Spleen (tissue), 11 donors: ENCODE measurements at regions not wholly inside any gene's neighbourhood (a gene's known extent, or its start where the extent isn't known, plus 50 kb on each side); places are given as distances from the start of the nearest gene placed in this dataset.

Experiments used
- DNase-seq: peaks from one replicate; pipeline ENCODE4 v3.0.0-alpha.2; 2020
- H3K27ac ChIP-seq, 8 donors: fragments of 200-600 bp; sonication (generic) in 7 of 8; 1 replicate in 4 of 8; 2 replicates in 4 of 8; pipeline versions ENCODE4 v1.5.0 to v1.8.0; 2016 to 2021; ENCODE audit warnings: inconsistent platforms in 4 of 8, mild to moderate bottlenecking in 4 of 8, moderate library complexity in 1 of 8
- H3K27me3 ChIP-seq, 7 donors: fragments of 200-600 bp; sonication (generic) in 6 of 7; replicated peaks in 1 of 7; 1 replicate in 4 of 7; 2 replicates in 3 of 7; pipeline versions ENCODE4 v1.5.0 to v1.8.0; 2016 to 2021; ENCODE audit warnings: inconsistent platforms in 3 of 7, mild to moderate bottlenecking in 1 of 7
- H3K36me3 ChIP-seq, 6 donors: fragments of 200-600 bp; sonication (generic) in 5 of 6; 1 replicate in 4 of 6; 2 replicates in 2 of 6; pipeline versions ENCODE4 v1.5.0 to v1.8.0; 2016 to 2021; ENCODE audit warnings: inconsistent platforms in 2 of 6
- H3K4me1 ChIP-seq, 6 donors: fragments of 200-600 bp; sonication (generic) in 5 of 6; 1 replicate in 3 of 6; 2 replicates in 3 of 6; pipeline versions ENCODE4 v1.5.0 to v1.8.0; 2016 to 2021; ENCODE audit warnings: inconsistent platforms in 3 of 6
- H3K4me3 ChIP-seq, 8 donors: fragments of 200-600 bp; sonication (generic) in 7 of 8; 1 replicate in 4 of 8; 2 replicates in 4 of 8; pipeline versions ENCODE4 v1.5.0 to v1.8.0; 2016 to 2021; ENCODE audit warnings: inconsistent platforms in 4 of 8, mild to moderate bottlenecking in 4 of 8, moderate library complexity in 2 of 8
- H3K9me3 ChIP-seq, 8 donors: fragments of 200-600 bp; sonication (generic) in 7 of 8; 1 replicate in 4 of 8; 2 replicates in 4 of 8; pipeline versions ENCODE4 v1.5.0 to v1.8.0; 2016 to 2021; ENCODE audit warnings: inconsistent platforms in 4 of 8
- POLR2A ChIP-seq, 3 donors: fragments of 450-650 bp; IDR thresholded peaks; one replicate each; pipeline ENCODE4 v1.5.1; 2017; ENCODE audit warnings: antibody characterized with exemption in 3 of 3, mild to moderate bottlenecking in 1 of 3
- POLR2AphosphoS5 ChIP-seq, 3 donors: sonication (generic); formaldehyde crosslinking; IDR thresholded peaks; one replicate each; pipeline ENCODE4 v1.5.1; 2017; ENCODE audit warnings: antibody characterized with exemption in 3 of 3
- WGBS, 5 donors: extraction: QIAGEN DNeasy Blood & Tissue Kit in 3 of 5; methylation state at CpG; one replicate each; pipeline versions ENCODE4 v1.1.5 to v1.1.7; 2013 to 2018; 5-methylcytosine and 5-hydroxymethylcytosine counted together
- intact Hi-C: fragments of 100-400 bp; cut with DNase I; formaldehyde crosslinking; loops from one replicate; pipeline ENCODE4 v1.15.0; 2023; ENCODE audit warnings: low total_unique reads
- TF ChIP-seq, protein P1 (sequence below), 11 experiments: fragments of 200-600 bp in 7 of 11; fragments of 450-650 bp in 4 of 11; sonication (generic) in 4 of 11; IDR thresholded peaks in 8 of 11; conservative IDR thresholded peaks in 3 of 11; 1 replicate in 7 of 11; 2 replicates in 4 of 11; pipeline versions ENCODE4 v1.4.0 to v1.8.0; 2016 to 2021; ENCODE audit warnings: antibody characterized with exemption in 11 of 11, inconsistent platforms in 4 of 11, mild to moderate bottlenecking in 1 of 11
- donor health status: healthy with polysubstance abuse.
- donor health status: DM: no; HTN: no; CAD: no; lungs with moderate emphysema.
- donor health status: DM: no; HTN: no; CAD: no.
- donor health status: Bipolar disorder and iron deficiency.
- donor health status: healthy.
- donor health status: DM: no; HTN: no; CAD: no.
- donor health status: DM: yes; HTN: yes; CAD: no.

DNA sequence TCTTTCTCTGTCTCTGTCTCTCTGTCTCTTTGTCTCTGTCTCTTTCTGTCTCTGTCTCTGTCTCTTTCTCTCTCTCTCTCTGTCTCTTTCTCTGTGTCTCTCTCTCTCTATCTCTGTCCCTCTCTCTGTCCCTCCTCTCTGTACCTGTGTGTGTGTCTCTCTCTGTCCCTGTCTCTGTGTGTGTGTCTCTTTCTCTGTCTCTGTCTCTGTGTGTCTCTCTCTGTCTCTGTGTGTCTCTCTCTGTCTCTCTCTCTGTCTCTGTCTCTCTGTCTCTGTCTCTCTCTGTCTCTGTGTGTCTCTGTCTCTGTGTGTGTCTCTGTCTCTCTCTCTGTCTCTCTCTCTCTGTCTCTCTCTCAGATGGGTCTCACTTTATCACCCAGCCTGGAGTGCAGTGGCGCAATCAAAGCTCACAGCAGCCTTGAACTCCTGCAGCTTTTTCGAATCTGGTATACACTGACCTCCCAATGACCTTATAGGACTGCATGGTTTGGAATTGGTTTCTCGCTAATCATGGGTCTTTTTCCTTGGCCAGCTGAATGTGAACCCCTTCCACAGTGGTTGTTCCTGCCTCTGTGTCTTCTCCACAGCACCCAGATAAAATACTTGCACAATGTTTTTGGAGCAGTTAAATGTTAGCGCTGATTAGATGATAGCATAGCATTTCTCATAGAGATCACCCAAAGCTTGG, 102.6 kb upstream of the KLHL25 start:
- TF ChIP-seq POLR2A (IDR thresholded peaks at IDR 0.05) (no peak), POLR2AphosphoS5 (IDR thresholded peaks at IDR 0.05) (no peak)
- TF ChIP-seq, protein P1, sequence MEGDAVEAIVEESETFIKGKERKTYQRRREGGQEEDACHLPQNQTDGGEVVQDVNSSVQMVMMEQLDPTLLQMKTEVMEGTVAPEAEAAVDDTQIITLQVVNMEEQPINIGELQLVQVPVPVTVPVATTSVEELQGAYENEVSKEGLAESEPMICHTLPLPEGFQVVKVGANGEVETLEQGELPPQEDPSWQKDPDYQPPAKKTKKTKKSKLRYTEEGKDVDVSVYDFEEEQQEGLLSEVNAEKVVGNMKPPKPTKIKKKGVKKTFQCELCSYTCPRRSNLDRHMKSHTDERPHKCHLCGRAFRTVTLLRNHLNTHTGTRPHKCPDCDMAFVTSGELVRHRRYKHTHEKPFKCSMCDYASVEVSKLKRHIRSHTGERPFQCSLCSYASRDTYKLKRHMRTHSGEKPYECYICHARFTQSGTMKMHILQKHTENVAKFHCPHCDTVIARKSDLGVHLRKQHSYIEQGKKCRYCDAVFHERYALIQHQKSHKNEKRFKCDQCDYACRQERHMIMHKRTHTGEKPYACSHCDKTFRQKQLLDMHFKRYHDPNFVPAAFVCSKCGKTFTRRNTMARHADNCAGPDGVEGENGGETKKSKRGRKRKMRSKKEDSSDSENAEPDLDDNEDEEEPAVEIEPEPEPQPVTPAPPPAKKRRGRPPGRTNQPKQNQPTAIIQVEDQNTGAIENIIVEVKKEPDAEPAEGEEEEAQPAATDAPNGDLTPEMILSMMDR (IDR thresholded peaks at IDR 0.05 in 8 of 11, conservative IDR thresholded peaks at IDR 0.05 in 3 of 11) = no peak
- Histone ChIP-seq H3K27ac (no peak overlapping the region), H3K9me3 (no peaks in the 10 kb centered on the region), H3K4me1 (no peaks in the 10 kb centered on the region), H3K27me3 (peaks cover 0 to 70% (median 3%) of the 10 kb centered on the region in 7 donors), H3K4me3 (no peak overlapping the region), H3K36me3 (no peaks in the 10 kb centered on the region)
- DNase-seq = no peak
- 48 to 67% (median 55%) methylated on average over 4 of the region's 4 CpGs for WGBS, 5 donors
- intact Hi-C loops = no loop called here

DNA sequence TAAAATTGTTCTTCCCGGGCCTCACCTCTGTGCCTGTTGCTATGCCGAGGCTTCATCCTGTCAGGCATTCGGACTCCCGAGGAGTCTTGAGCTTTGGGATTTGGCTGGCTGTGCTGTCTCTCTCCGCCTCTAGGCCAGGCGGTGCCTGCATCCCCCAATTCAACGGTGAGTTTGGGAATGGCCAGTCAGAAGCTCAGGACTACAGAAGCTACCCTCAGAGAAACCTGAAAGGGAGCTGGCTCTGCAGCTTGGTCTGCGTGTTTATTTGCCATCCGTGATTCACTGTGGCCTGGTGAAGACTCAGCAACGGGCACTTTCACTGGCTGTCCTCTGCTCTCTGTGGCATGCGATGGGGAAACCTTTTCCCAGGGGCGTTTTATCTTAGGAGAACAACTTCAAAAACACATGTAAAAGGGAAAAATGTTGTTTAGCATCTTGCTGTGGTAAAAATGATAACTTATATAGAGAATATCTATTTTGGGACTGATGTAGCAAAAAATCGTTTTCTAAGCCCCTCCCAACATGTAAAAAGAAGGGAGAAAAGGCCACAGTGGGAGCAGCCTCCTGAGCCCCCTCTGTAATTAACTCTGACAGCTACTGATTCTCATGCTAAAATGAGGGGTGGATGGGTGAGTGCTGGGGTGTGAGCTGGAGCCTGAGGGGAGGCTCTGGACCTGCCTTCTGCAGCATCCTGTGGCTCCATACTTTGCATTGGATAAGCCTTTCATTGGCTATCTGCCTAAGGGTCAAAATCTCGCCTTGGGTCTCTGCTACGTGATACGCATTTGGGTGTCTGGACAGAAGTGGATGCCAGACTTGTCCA, 103.4 kb upstream of the KLHL25 start:
- H3K36me3 ChIP-seq = no peaks in the 10 kb centered on the region
- no peak for DNase-seq
- WGBS, 5 donors = 33 to 49% (median 36%) methylated on average over 12 to 16 of the region's 16 CpGs
- no peaks in the 10 kb centered on the region for H3K4me1 ChIP-seq
- H3K27me3 ChIP-seq = peaks cover 0 to 75% (median 3%) of the 10 kb centered on the region in 7 donors
- H3K9me3 ChIP-seq = no peaks in the 10 kb centered on the region
- TF ChIP-seq POLR2A (IDR thresholded peaks at IDR 0.05) (no peak), POLR2AphosphoS5 (IDR thresholded peaks at IDR 0.05) (no peak)
- TF ChIP-seq, protein P1 (IDR thresholded peaks at IDR 0.05 in 8 of 11, conservative IDR thresholded peaks at IDR 0.05 in 3 of 11) = no peak
- intact Hi-C loops = no loop called here
- no peak overlapping the region for H3K4me3 ChIP-seq
- H3K27ac ChIP-seq = no peak overlapping the region

DNA sequence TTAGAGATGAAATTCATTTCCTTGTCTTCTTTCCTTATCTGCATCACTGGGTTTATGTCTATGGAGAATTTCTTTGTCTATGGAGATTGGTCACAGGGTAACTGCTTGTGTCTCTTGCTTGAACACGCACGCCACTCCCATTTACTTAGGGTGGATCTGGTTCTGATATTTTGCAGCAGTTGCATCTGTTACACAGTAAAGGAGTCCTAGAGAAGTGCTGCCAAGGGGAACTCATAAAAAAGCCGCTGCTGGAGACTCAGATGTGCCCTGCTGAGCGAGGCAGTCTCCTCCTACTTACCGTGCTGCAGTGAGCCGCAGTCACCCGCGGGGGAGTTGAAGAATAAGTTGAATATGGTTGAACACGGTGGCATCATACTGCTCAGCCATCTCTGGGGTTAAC, 105.2 kb upstream of the KLHL25 start:
- Histone ChIP-seq H3K27ac (no peak overlapping the region), H3K9me3 (no peaks in the 10 kb centered on the region), H3K4me3 (no peak overlapping the region), H3K4me1 (no peaks in the 10 kb centered on the region), H3K36me3 (no peaks in the 10 kb centered on the region), H3K27me3 (peaks cover 0 to 60% (median 3%) of the 10 kb centered on the region in 7 donors)
- no peak for DNase-seq
- TF ChIP-seq POLR2A (IDR thresholded peaks at IDR 0.05) (no peak), POLR2AphosphoS5 (IDR thresholded peaks at IDR 0.05) (no peak)
- 56 to 67% (median 61%) methylated on average over 9 of the region's 9 CpGs for WGBS, 5 donors
- intact Hi-C loops = no loop called here

DNA sequence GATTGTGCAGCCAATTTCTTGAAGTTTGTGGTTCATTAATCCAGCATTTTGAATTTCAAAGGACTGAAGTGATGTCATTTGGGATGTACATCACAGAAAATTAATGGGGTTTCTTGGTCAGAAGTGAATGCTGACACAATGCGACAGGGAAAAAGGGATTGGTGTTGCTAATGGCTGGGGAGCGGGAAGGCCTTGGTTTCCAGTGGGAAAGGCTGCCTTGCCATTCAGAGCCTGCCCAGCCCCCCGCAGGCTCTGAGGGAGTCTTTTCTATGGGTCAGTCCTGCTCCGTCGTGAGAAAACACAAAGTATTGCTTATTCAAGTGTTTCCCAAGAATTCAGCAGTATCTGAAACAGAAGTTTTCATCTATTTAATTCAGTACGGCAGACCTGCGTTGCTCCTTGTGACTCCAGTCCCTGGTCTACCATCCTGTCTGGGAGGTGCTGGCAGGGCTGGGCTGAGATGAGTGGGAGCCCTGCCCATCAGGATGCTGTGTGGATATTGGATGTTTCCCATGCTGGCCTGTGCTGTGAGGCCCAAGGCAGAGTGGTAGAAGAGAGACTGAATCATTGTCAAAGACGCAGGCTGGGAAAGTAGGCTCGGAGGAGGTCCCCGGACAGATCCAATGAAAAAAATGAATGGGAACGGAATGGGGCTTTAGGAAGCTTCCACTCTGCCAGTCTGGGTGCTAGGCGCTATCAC, 111.2 kb upstream of the KLHL25 start:
- Histone ChIP-seq H3K36me3 (no peaks in the 10 kb centered on the region), H3K27me3 (peaks cover 0 to 30% (median 0%) of the 10 kb centered on the region in 7 donors), H3K4me1 (no peaks in the 10 kb centered on the region), H3K27ac (no peak overlapping the region), H3K9me3 (no peaks in the 10 kb centered on the region), H3K4me3 (no peak overlapping the region)
- TF ChIP-seq POLR2AphosphoS5 (IDR thresholded peaks at IDR 0.05) (no peak), POLR2A (IDR thresholded peaks at IDR 0.05) (no peak)
- TF ChIP-seq, protein P1 (IDR thresholded peaks at IDR 0.05 in 8 of 11, conservative IDR thresholded peaks at IDR 0.05 in 3 of 11) = no peak
- 76 to 87% (median 81%) methylated on average over 12 of the region's 12 CpGs for WGBS, 5 donors
- intact Hi-C loops = no loop called here
- DNase-seq = no peak
